ENCODE measurements at regions not wholly inside any gene's neighbourhood (a gene's known extent, or its start where the extent isn't known, plus 50 kb on each side); places are given as distances from the start of the nearest gene placed in this dataset.
A peak's percentile ranks its signal among the peaks of the same experiment; 100 is the strongest.
"Not testable (repeated sequence)": the region's sequence is repeated elsewhere in the genome, so short reads cannot be mapped to it uniquely, and the experiment has no call there.

DNA sequence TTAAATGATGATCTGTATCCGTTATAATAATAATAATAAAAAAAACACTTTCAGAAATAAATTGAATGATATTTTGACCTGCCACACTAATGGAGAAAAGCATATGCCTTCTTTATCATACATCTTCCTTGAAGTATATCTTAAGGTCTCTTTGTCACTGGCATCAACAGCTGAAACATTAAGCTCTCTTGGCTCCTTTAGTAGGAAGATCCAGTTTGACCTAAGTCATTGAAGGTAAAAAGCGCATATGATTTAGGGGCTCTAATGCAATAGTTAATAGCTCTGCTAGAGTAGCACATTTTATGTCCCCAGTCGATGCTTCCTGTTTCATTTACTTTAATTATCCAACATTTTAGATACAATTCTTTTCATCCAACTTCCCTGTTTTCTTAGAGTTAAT lies 1010.8 kb downstream of the STPG2 start:
- DNase-seq = no peak

DNA sequence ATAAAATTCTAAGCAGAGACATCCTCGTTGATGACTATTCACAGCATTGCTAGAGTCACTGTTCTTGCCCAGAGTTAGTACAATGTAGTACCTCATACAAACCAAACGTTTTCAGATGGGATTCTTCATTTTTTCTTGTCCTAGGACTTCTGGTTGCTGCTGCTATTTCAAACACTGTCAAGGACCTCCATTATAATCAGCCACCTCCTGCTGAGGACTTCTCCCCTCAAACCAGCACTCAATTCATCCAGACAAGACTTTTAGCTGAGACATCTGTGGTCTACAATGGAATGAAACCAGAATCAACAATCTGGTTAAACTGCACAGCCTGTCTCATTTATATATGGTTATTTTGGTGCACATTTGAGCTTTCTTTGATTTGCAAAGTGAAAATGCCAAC lies 1008.8 kb downstream of the STPG2 start:
- no peak for DNase-seq

DNA sequence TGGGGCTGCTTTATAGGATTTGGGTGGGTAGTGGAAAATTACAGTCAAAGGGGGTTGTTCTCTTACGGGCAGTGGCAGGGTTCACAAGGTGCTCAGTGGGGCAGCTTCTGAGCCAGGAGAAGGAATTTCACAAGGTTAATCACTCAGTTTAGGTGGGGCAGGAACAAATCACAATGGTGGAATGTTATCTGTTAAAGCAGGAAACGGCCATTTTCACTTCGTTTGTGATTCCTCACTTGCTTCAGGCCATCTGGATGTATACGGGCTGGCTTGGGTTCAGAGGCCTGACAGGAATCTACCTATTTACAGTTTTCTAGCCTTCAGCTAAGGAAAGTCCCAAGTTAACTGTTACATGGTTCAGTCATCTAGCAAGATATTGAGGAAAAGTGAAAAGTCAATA lies 1003.5 kb downstream of the STPG2 start:
- no peak for DNase-seq

DNA sequence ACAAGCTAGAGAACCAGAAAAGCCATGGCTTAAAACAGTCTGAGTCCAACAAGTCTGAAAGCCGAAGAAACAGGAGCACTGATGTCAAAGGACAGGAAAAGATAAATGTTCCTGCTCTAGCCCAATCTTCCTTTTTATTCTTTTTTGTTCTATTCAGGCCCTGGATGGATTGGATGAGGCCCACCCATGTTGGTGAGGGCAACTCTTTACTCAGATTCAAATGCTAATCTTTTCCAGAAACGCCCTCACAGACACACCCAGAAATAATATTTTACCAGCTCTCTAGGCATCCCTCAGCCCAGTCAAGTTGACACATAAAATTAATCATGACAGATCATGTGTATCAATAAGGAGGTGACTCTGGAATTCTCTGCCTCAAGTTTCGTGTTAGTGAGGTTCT lies 1002.7 kb downstream of the STPG2 start:
- DNase-seq = no peak

DNA sequence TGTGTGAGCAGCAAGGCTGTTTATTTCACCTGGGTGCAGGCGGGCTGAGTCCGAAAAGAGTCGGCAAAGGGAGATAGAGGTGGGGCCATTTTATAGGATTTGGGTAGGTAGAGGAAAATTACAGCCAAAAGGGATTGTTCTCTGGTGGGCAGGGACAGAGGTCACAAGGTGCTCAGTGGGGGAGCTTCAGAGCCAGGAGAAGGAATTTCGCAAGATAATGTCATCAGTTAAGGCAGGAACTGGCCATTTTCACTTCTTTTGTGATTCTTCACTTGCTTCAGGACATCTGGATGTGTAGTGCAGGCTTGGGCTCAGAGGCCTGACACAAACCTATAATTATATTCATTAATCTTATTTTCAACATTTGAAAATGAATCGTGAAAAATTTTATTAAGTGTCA lies 1001.9 kb downstream of the STPG2 start:
- DNase-seq = not testable (repeated sequence)

DNA sequence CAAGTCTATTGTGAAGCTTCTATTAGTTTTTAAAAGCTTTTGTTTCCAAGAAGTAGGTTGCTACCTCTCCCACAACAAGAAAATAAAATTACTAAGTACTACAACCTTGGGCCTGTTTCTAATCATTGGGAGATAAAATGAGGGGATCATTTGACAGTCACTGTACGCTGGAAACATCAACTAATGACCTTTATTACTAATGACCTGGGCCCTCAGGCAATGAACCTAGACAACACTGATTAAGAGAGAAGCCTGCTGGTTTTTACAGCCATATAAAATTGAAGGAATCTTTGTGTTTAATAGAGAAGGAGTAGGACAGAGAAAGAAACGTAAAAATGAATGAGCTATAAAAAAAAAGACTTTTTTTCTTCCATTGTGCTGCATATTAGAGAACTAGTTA lies 1000.9 kb downstream of the STPG2 start:
- no peak for DNase-seq

DNA sequence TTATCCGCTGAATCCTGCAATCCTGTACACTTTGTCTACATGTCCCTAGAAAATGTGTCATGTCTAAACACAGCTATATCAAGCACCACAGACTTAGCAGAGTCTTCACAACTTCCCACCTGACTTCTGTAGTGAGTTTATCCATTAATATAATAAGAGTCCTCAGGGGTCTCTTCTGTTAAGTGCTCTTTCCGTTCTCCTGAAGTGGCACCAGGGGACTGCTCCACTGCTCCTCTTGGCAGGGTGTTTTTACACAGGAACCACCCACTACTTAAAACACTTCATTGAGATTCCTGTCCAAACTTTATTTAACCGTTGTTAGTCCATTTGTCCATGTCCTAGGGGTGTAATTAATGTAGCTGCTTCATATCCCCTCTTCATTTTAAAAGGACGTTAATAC lies 1000.4 kb downstream of the STPG2 start:
- no peak for DNase-seq

DNA sequence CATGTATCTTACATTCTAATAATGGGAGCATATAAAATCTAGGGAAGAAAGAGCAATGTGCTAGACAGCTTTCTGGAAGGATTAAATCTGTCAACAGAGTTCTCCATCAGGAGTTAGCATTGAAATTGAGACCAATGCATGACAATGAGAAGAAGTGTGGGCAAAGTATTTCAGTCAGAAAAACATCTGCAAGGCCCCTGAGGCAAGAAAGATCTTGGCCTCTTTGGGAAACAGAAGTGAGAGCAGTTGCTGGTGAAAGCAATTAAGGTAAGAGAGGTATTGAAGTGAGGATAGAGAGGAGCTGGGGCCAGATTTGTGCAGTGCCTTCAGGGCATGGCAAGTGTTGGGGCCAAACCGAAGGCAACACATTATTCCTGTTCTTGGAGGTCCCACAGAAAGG lies 999.1 kb downstream of the STPG2 start:
- DNase-seq = no peak

DNA sequence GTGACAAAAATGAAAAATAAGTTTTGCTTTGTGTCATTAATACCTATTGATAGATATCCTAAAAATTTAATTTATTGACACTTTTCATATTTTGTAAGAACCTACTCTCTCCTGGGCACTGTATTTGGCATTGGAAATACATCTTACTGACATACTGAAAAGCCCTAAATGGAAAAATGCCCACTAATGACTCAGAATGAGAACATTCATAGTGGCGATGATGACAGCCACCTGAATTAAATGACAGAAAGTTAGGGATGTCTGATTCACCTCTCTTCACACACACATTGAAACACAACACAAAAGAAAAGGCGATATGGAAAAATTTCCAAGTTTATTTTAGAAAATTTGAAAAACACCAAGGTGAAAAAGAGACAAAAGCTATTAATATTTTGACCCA lies 992.3 kb downstream of the STPG2 start:
- no peak for DNase-seq

DNA sequence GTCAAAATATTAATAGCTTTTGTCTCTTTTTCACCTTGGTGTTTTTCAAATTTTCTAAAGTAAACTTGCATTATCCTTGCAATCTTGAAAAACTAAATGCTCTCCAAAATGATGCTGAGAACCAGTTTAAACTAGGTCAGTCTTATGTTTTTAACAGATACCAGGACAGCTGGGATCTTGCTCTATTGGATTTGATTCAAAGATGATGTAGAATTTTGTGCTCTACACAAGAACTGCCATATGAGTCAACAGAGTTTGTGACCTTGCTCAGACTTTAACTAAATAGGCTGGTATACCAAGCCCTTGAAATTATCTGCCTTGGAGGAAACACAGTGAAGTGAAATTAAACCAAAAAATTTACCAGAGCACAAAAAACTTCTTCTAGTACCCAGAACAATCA lies 991.1 kb downstream of the STPG2 start:
- no peak for DNase-seq

DNA sequence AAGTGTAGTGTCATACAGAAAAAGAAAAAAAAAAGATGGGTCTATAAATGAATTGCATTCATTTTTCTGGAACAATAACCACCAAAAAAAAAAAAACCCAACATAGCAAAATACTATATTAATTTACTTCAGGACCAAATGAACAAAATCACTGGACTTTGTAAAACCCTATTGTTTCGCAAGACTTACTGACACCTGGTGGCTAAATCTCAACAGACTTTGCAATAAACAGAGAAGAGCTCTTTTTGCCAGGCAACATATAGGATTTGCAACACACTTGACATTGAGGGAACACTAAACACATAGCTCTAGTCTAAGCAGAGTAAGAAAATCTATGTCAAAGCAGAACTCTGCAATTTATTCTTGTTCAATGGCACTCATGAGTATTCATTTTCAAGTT lies 990.2 kb downstream of the STPG2 start:
- DNase-seq = peak; percentile 5

DNA sequence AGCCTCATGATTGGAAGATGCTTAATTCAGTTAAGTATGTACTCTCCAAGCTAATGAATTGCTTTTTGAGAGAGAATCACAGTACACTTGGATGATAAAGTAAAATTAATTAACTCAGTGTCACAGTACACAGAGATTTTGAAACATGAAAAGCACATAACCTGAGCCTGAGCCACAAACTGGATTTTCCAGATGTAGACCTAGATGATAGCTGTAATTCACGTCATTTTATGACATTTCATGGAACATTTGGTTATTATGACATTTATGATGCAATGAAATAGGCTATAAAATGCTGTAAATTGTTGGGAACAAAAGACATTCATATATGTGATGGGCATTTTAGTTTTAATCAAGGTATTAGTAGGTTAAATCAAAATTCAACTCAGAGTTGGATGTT lies 983.7 kb downstream of the STPG2 start:
- DNase-seq = no peak

DNA sequence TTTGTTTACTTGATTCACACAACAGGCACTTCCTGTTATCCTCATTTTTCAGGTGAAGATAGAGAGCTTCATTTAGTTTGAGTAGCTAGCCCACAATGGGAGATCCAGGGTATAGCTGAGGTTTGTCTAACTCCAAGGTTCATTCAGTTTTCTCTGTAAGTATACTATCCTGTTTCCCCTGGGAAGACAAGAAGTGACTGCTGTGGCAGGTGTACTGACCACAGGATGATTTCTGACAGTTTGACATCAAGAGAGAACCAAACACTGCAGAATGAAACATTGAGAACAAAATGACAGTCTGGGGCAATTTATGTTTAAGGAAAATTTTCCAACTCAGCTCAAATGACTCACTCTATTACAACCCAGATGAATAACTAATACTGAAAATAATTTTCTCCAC lies 958.0 kb downstream of the STPG2 start:
- DNase-seq = no peak

DNA sequence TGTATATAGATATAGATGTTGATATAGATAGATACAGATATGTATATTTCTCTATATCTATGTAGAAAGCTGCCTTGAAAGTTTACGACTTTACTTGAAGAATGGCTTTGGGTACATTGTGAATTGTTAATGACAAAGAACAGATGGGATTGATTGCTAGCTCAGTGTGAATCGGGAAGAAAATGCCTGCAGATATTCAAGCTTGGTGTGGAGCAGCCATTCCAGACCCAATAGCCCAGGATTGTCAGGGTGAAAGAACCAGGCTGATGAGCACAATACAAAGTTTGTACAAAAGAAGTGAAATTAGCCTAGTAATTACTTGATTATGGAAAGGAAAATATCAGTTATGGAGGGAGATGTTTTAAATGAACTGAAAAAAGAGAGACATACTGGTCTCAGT lies 946.2 kb downstream of the STPG2 start:
- DNase-seq = no peak

DNA sequence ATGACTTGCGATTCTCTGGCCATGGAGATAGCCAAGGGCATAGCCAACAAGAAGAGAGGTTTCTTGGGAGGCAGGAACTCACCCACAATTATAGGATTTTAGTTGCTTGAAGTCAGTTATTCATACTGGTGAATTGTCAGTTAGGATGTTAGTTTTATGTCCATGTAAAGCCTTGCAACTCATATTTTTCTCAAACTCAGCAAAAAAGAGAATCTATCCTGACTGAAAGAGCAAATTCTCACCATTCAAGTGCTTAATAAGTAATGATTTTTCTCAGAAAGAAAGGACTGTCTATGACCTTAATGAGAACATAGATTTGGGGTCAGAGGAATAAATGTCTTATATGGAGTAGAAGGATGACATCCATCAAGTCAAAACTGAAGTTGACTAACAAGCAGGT lies 934.5 kb downstream of the STPG2 start:
- DNase-seq = no peak

DNA sequence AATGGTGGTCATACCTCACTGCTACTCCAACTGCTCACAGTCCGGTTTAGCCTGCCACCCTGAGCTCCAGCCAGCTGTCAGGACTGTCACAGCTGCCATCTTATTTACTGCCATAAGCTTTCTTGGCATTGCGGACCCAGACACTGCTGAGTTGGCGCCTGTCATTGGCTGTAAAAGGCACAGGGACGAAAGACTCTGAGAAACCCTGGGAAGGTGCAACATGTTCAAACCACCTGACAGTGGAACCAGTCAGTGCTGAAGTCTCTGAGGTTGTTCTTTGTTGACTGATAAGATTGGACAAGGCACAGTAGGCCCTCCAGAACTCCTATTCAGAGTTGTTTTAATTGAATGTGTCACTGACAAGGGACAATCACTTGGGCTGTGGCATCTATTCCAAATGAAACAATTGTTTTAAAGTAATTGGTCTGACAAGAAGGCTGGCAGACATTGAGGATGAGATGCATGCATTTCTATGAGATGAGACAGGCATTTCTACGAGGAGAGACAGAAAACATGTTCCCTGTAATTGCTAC lies 927.8 kb downstream of the STPG2 start:
- no peak for DNase-seq

DNA sequence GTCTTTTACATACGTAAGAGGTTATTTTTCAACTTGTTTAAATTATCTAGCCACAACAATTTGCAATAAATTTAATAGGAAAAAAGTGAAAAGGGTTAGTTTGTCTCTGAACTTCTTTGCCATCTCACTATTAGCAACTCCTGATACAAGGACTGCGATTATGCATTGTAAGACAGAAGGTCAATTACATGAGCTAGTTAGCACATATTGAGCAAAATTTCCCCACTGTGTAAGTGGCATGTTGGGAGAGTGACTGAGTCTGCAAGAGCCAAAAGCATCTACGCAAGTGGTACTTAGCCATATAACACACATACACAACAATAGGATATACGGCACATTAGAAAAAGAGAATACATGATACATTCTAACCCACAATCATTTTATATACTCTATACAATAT lies 927.2 kb downstream of the STPG2 start:
- DNase-seq = no peak

DNA sequence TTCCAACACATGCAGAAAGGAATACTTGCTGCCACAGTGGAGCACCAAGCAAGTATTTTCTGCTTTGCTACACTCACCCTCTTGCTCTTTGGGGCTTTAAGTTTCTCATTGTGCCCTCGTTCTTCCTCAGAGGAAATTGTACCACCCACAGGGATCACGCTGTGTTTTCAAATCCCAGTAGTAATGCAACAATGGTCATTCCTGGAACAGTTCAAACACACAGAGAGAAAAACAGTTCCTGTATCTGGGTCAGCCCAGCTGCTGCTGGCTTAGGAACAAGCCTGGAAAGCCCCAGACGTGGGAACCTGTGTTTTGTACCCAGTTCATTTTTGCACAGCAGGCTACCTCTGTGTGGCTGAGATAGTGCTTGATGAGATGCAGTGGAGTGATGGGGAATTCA lies 907.8 kb downstream of the STPG2 start:
- DNase-seq = no peak

DNA sequence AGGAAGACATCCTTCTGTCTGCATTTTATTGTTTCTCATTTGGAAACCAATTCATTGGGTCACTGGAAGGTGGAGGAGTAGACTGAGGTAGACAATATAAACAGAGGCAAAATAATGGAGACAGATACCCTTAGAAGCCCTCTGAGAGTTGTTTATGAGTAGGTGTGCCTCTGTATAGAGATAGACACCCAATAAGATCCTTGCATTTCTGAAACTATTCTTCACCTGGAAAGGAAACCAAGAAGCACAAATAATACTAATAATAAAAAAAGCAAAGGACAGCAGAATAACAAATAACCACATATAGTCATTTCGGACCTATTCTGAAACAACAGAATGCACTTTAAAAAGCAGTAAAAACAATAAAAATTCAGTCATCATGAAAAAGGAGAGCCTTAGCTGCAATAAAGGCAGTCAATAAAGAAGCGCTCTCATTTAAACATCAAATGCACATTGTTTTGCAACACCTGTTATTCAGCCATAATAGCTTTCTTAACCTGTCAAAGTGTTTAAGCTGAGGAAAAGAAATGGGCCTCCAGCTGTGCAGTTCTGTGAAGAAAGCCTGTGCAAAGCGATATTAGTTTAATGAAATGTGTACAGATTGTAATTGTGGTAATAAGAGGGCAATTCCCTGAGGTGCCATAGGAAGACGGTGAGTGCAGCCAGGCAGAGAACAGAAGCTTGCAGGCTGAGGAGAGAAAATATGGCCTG lies 904.2 kb downstream of the STPG2 start:
- DNase-seq = no peak

DNA sequence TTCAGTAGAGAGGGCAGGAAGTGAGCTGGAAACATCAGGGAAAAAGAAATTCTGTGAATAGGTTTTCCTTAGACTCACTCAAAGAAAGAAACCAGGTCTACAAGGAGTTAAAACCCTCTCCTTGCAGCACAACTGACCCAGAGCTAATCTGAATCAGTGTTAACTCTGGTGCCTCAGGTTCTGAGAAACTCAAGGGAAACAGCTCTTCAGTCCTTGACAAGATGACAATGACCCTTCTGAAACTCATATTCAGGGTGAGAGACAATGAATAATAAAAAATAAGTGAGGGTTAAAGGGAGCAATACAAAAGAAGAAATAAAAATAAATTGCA lies 903.6 kb downstream of the STPG2 start:
- DNase-seq = no peak

DNA sequence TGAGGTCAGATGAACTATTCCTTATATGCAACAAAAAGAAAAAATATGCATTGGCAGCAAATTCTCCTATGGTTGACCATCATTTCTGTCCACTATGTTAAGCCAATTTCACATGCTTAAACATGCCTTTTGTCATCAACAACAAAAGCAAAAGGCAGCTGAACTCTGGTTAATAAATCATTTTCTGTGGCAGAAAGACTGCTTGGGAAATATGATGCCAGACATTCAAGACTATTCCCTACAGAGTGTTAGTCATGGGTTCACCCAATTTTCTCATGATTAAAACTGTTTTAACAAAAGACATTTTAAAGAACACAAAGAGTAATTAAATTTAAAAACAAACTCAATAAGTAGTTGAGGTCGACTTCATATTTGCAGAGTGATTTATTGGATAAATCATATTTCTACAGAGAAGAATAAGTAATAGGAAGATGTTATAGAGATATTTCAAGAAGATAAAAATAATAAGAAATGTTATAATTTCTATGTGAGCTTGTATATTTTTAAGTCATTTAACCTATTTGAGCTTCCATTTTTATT lies 890.6 kb downstream of the STPG2 start:
- no peak for DNase-seq

DNA sequence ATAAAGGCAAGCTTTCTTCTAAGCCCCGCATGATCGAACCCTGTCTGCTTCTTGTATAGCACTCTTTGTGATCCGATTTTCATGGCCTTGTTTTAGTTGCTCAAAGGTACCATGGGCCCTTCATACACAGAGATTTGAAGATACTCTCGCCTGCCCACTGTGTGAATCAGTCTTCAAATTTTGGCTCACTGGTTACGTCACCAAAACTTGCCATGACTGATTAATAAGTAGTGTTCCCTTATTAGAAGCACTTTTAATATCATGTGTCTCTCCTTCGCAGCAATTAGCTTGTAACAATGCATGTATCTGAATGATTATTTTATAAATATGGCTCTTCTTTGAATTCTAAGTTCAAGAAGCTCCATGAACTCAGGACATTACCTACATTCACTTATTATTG lies 880.5 kb downstream of the STPG2 start:
- no peak for DNase-seq

DNA sequence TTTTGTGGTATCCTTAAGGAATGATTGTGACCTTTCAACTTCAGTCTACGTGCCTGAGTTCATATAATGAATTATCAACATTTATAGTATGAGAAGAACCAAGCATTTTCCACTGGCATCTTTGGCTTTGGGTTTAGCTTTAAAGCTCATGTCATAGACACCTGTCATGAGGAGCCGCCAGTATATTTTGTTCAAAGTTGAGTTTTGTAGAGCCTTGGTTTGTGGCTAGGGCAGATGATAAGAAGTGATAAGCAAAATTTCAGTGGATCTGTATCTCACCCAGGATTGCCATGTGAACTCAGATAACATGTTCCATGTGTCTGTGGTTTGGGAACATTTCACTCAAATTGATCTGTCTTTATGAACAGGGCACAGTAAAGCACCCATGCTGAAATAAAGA lies 873.2 kb downstream of the STPG2 start:
- DNase-seq = no peak

DNA sequence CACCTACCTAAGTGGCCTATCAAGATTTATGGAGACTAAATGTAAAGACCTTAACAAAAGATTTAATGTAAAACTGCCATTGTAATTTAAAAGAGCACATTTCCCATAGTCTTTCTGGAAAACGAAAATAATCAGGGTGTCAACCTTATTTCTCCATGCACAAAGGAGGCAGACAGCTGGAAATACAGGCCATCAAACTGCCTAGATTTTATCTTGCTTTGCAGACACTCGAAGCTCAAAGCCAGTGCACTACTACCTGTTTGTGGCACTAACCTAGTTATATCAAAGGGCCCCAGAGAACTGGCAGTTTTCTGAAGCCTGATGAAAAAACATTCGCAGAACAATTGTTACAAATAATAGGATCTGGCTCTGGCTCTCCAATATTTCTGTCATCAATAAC lies 863.9 kb downstream of the STPG2 start:
- DNase-seq = no peak

DNA sequence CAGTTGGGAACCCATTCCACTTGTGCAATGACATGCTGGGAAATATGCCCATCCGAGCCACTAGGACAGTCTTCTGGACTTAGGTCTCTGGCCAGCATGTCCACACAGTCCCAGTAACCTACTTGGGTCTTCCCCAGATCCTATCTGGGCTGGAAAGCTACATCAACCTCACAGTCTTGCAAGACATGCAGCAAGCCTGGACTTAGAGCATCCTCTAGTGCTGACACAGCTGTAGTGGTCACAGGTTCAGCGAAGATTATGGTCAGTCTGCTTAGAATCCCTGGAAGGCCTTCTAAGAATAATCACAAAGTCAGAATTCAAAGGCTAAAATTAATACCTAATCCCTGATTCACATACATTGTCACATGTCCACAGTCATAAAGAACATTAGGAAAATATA lies 842.7 kb downstream of the STPG2 start:
- DNase-seq = no peak

Measured in hematopoietic multipotent progenitor cell treated with erythropoietin and hydrocortisone succinate and interleukin-3 and kit ligand, for 8 days (in vitro differentiated cells).